ENCODE measurements at regions not wholly inside any gene's neighbourhood (a gene's known extent, or its start where the extent isn't known, plus 50 kb on each side); places are given as distances from the start of the nearest gene placed in this dataset.

DNA sequence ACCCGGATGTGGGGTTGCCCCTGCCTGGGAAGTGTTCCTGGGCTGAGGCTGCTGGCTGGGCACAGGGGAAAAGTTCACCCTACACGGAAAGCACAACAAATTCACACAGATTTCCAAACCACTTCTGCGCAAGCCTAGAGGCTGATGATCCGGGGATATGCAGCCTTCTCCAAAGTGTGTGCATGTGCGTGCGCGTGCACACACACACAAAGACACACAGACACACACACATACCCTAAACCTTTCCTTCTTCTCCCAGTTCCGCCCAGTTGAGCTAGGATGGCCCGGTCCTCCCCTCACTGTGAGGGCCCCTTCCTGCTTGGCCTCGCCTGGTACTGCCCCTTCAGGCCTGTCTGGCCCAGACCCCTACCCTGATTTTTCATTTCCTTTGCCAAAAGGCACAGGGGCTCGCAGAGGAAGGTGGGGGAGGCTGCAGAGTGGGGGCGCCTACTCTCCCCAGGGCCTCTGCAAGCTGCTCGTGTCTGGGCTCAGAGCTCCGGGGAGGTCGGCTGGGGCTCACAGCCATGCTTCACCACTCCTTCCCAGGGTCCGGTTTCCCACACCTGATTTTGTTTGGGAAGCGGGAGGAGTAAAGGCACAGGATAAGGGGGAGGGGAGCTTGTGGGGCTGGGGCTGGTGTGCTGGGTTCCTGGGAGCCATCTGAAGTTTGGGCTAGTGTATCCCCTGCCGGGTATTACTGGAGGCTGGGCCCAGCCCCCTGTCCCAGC, 144.7 kb downstream of the ENGASE start:
- no peak for DNase-seq (ENCODE audit: low read depth)

DNA sequence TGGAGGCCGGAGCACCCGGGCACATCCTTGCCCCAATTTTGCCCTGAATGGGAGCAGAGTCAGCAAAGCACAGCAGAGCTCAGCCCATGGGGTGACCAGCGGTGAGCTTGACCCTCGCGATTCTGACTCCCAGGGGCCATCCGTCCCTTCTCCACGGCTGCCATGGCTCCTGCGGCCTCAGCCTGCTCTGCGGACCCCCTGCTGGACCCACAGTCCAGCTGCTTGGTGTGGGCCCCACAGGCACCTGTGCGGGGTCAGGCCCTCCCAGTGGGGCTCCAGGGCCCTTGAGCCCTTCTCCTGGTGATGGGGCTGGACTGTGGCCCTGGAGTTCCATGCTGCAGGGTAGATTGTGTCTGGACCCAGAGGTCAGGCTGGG, 144.2 kb downstream of the ENGASE start:
- DNase-seq (ENCODE audit: low read depth) = no peak

DNA sequence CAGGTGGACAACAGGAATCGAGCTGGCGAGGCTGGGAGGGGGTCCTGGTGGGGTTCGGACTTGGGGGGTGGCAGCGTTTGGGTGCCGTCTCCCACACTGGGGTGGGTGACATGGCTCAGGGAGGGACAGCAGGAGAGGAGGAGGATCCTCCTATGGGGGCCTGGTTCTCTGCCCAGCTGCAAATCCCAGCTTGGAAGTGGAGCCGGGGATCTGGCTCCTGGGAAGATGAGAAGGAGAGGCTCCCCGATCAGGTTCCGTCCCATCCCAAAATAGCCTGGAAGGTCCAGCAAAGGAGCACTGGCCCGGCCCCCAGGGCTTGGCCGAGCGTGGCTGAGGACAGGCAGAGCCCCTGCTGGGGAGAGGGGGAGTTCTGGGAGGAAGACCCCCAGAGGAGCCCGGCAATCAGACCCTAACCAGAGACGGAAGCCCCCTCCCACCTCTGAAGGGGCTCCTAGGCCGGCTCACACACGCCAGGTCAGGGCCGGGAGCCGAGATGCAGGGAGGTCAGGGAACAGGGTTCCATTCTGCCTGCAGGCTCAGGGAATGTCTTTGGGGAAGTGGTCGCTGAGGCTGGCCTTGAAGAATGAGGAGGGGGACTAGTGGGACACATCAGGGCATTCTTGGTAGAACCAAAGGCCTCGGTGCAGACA, 143.7 kb downstream of the ENGASE start:
- DNase-seq (ENCODE audit: low read depth) = no peak

DNA sequence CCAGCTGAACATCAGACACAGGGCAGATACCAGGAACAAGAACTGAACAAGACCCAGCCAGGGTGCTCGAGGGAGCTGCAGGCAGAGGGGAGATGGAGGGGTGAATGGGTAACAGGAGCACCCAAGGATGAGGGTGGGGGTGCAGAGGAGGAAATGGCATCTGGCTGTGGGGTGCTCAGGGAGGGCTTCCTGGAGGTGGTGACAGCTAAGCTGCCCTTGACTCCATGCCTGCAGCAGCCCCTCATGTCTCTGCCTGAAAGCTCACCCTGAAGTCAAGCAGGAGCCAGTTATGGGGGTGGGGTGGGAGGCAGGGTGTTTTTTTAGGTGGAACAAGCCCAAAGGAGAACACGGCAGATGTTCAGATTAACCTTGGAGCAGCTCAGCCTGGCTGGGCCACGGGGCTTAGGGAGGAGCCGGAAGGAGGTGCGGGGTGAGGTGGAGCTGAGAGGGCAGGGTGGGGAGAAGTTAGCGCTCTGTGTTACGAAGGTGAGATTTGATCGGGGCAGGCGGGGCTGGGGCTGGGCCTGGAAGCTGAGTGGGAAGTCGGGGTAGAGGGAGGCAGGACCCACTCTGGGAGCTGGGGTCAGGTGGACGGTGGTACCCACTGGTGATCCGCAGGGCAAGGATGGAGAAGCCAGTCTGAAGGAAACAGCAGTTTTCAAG, 143.0 kb downstream of the ENGASE start:
- DNase-seq (ENCODE audit: low read depth) = no peak

DNA sequence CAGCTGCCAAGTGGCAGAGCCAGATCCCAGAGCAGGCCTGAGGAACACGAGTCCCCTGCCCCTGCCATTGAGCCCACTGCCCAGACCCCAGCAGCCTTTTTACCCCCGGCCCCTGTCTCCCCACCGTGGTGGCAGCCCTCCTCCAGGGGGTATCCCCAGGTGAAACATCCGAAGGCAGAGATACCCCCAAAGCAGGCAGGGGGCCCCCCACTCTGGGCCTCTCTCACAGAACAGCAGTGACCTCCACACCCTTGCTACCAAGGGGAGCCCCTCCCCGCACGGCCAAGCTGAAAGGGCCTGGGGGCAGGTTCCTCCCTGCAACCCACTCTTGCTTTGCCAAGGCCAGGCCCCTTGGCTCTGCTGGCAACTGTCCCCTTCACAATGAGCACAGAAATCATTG, 142.2 kb downstream of the ENGASE start:
- no peak for DNase-seq (ENCODE audit: low read depth)

DNA sequence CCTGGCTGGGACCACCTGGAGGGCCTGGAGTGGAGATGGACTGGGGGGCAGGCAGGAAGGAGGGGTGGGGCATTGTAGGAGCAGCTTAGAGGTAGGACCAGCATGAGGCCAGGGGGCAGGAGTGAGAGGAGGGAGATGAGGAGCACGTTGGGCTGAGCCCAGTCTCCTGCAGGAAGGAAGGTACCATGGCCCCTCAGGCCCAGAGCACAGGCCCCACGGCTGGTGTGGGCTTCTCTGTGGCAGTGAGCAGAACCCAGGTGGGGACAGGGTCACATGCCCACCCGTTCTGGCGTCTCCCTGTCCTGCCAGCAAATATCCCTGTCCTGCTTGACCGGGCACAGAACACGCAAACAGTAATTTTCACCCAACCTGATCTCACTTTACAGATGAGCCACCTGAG, 141.8 kb downstream of the ENGASE start:
- no peak for DNase-seq (ENCODE audit: low read depth)

DNA sequence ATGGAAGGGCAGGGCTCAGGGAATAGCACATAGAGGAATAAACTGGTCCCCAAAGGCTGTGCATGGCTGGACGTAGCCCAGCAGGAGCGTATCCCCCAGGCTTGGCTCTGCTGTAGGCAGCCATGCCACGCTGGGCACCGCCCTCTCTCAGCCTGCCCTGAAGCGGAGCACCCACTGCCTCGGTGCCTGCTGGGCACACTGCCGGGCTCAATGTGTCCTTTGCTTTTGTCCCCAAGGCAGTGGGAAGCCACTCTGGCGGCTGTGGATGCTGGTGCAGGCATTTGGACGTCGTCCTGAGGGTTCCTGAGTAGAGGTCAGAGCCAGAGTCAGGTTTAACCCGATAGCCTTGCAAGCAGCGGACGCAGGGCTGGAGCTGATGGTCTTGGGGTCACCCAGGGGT, 141.0 kb downstream of the ENGASE start:
- DNase-seq (ENCODE audit: low read depth) = no peak

DNA sequence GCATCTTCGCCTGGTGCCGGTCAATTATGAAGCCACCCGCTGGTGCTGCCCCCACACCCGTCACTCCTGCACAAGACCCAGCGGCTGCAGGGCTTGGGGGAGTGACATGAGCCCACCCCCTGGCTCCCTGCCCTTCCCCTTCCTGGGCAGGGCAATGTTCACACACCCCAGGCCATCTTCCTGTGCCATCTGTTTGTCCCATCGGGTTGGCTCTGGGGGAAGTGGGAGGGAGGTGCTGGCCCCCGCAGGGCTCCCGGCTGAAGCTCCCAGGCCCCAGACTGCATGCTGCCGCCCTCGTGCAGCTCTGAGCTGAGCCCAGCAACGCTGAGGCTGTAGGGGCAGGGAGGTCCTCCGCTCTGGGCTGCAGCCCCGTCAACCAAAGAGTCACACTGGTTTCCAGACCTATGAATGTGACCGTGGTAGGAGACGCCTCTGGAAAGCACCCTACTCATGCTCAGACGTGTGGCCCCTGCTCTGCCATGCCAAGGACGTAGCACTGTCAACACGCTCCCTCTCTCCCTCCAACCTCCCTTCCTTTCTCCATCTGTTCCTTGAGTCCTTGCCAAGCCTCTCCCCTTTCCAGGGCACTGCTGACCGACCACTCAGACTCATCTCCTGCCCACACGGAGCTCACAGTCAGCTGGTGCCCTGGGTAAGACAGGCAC, 140.4 kb downstream of the ENGASE start:
- DNase-seq (ENCODE audit: low read depth) = no peak

DNA sequence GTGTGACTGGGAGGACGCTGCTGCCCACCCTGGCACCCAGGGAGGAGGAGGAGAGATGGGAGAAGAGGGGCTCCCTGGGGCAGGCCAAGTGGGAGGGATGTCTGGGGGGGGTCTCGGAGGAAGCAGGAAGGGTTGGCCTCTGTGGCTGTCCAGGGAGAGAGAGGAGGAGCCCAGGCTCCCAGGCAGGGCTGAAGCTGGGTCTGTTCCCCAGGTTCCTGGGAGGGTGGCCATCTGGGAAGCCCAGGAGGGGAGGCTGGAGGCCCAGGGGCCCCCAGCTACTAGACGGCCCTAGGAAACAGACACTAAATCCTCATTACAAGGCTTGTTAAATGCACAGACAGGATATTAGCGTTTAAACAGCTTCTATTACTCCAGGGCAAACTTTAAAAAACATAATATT, 139.8 kb downstream of the ENGASE start:
- DNase-seq (ENCODE audit: low read depth) = no peak

DNA sequence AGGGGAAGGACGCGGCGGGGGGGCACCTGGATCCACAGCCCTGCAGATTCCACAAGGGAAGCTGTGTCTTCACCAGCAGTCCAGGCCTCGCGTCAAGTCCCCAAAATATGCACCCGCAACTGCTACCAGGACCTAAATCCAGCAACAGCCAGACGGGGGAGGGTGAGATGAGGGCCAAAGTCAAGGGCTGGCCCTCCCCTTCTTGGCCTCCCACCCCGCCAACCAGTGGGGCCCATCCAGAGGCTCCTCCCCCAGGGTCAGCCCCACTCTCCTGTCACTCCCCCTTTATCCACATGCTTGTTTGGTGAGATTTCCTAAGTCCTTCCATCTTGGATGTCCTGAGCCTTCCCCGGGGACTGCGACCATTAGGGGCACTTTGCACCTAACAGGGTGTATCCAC, 138.7 kb downstream of the ENGASE start:
- no peak for DNase-seq (ENCODE audit: low read depth)

DNA sequence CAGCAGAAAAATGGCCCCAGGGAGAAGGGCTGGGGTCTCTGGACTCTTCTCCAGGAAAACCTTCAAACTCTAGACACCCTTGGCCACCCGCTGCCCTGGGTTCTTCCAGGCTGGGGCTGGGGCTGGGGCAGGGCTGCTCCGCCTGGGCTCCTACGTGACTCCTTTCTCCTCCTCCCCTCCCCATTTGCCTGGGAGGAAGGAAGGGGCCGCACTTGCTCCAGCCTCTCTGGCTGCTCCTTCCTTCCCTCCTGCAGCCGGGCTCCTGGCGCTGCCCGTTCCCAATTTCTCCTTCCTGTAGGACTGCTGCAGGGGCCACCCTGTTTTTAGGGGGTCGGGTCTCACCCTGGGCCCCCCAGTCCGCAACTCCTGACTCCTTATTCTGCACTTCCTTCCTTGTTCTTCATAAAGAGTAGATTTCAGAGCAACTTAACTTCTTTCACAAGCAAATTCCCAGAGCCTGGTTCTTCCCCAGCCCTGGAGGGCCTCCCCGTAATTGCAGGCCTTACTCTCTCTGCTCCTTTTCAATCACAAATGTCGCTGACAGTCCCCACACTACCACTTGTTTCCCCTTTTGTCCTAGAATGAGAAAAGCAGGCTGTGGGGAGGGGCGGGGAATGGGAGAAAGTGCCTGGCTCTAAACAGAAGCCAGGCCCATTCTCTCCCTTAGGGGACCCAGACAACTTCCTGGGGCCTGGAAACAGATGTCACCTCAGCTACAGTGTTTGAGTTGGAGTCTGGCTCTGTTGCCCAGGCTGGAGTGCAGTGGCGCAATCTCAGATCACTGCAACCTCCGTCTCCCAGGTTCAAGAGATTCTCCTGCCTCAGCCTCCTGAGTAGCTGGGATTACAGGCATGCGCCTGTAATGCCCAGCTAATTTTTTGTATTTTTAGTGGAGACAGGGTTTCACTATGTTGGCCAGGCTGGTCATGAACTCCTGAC, 137.8 kb downstream of the ENGASE start:
- no peak for DNase-seq (ENCODE audit: low read depth)

DNA sequence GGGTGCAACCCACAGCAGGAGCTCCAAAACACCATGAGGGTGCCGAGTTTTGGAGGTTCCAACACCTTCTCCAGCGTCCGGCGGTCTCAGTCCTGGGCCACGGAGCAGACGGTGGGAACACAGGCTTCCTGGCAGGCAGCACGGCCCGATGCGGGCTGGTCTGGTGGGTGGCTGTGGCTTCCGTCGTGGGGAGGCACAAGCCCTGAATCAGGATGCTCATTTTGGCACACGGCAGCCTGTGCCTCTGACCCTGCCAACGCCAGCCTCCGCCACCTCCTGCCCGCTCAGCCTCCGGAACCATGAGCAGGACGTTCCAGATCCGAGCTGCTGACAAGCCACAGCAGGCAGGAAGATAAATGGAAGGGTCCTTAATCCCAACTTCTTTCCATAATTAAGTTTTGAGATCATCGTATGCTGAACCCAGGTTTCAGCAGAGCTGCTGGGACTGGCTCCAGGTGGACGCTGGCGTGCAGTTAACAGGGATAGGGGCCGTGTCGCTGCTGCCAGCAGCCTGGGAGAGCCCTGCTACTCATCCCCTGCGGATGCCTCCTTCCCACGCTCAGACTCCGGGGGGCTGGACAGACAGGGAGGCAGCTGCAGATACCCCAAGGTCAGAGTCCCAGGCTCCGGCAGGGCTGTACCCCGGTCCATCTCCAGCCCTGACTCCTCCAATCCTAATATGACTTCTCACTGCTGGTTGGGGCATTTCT, 136.6 kb downstream of the ENGASE start:
- DNase-seq (ENCODE audit: low read depth) = no peak

DNA sequence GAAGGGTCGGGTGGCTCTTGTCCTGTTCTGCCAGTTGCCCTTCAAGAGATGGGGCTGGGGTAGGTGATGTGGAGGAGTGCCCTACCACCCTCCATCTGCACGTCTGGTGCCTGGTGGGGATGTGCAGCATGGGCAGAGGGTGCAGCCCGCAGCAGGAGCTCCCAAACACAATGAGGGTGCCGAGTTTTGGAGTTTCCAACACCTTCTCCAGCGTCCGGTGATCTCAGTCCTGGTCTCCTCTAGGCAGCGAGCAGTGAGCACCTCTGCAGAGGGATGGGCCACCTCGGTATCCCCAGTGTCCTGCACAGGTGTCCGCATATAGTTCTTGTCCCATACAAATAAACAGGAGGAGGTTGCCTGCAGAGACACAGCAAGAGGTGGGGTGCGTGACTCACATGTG, 136.0 kb downstream of the ENGASE start:
- no peak for DNase-seq (ENCODE audit: low read depth)

DNA sequence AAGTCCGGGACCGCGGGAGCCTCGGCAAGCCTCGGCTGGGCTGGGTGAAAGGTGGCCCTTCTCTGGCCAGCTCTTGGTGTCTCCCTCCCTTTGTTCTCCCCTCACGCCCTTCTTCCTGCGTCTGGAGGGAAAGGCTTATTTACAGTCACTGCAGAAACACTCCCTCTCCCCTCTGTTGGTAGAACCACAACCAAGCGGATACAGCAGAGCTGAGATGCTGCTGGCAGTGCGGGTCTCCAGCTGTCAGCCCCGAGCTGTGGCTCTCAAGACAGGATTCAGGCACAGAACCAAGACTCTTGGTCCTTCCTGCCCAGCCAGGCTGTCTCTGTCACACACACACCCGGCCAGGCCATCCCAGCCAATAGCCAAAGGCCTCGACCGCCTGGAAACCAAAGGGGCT, 133.3 kb downstream of the ENGASE start:
- no peak for DNase-seq (ENCODE audit: low read depth)

DNA sequence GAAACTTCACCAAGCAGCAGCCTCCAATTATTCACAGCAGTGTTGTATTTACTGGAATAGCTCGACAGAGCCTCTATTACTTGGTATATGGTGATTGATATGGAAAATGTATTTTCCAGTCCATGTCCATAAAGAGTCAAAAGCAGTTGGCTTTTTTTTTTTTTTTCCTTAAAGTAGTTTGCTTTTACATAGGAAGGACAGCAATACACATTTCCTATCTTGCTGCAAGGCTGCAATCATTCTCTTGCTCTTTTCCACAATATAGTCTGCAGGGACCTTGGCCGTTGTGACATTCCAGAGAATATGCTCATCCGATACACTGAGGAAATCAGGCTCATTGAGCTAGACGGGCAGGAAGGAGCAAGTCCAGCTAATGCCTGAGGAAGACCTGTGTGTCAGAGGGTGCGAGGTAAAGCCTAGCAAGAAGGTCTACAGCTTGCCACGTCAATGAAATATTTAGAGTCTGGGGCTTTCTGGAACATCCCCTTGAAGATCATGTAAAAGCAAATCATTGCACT, 131.1 kb downstream of the ENGASE start:
- no peak for DNase-seq (ENCODE audit: low read depth)

DNA sequence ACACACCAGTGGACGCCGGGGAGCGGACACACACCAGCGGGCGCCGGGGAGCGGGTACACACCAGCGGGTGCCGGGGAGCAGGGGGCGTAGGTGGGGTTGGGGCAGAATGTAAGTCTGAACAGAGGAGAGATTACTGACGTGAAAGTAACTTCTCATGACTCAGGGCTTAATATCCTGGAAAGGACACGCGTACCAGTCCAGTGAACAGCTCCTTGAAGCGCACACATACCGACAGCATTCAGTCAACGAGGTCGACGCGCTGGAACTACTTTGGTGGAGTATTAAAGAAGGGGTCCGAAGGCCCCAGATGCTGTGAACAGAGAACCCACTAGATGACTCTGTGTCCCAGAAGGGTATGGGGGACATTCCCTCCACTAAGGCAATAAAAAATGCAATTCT, 129.6 kb downstream of the ENGASE start:
- DNase-seq (ENCODE audit: low read depth) = no peak

DNA sequence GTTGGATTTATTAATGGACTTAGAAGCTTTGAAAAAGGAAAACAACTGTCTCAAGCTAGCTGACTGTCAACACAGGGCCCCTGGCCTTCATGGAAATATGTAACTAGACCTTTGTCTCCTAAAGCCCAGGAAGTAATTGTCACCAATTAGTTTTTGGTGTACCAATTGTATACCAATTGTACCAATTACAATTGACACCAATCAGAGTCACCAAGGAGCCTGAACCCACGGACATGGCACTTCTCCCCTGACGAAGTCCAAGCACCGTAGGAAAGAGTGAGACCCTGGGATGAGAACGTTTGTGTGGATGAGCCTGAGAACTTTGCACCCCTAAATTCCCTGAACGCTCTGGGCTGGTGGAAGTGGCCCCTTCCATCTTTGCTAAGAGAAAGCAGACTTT, 129.0 kb downstream of the ENGASE start:
- DNase-seq (ENCODE audit: low read depth) = no peak

DNA sequence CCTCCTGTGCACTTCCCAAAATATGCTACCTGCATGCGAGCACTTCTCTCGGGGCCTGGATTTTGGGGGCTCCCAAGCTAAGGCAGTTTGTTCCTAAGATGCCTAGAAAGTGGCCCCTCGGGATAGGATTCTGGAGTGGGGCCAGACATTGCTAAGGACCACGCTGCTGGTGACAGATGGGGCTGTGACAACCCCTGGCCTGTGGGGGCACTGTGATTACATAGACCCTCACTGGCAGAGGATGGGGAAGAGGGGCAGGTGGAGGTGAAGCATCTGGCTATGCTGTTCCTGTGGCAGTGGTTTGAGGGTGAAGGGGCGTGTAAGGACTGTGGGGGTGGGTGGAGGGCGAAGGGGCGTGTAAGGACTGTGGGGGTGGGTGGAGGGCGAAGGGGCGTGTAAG, 128.4 kb downstream of the ENGASE start:
- no peak for DNase-seq (ENCODE audit: low read depth)

DNA sequence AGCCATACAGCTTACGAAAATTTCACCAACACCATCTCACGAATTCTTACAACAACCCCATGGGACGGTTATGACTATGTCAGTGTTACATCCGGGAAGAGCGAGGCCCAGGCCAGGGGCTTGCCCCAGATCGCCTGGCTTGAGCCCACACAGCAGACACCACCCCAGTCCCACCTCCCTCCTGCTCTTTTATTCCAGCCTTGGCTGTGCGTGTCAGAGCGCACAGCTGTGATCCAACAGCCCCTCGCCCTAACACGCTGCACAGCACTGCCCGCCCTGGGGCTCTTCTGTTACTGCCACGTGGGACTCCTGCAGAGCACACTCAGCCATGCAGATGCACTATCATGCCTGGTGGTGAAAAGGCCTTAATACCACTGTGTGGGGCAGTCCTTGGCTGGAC, 127.9 kb downstream of the ENGASE start:
- DNase-seq (ENCODE audit: low read depth) = no peak

DNA sequence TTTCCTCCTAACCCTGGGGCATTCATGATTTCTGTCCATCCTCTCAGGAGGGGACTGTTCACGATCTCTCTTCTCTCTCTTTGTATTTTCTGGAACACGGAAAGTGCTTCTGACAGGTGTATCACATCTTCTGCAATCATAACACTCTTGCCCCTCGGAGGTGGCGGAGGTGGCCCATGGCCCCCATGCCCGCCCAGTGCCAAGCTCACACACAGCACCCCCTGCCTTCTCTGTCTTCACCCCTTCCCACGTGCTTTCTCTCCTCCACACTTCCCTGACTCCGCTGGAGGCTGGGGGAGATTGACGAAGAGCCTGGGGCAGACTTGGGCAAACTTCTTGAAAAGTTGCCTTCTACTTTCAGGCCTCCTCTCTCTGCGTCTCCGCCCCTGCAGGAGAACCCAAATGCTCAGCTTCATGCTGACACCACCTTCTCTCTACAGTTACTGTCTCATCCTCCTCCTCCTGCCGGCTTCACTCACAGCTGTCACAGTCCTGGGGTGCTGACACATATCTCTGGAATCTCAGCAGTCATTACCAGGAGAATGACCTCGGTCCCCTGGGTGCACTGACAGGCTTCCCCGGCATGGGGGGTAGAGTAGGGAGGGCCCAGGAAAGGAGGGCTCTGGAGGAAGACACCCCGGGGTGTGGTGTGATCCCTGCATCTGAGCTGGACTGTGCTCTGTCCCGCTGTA, 127.1 kb downstream of the ENGASE start:
- no peak for DNase-seq (ENCODE audit: low read depth)
